ENCODE measurements at regions not wholly inside any gene's neighbourhood (a gene's known extent, or its start where the extent isn't known, plus 50 kb on each side); places are given as distances from the start of the nearest gene placed in this dataset.

DNA sequence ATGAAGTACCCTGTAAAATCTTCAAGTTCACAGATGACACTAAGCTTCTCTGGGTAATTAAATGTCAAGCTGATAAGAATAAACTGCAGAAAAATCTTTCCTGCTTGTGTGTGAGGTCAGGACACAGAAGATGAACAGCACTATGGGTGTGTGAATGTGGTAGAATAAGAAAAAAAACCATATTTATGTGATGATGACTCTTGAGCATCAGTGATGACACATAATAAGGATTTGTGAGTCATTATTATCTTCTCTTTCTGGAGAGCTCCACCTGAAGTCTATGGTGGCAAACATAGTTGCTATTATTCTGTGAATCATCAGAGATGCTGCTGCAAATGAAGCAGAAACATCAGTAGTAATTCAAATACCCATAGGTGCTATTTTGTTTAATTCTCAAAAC, 422.4 kb downstream of the DIPK2A start:
- H3K9me3 ChIP-seq, result peaks cover 0 to 13% (median 0%) of the 10 kb centered on the region in 3 donors
- H3K4me1 ChIP-seq, result no peaks in the 10 kb centered on the region
- no peaks in the 10 kb centered on the region for H3K36me3 ChIP-seq
- ATAC-seq, result no peak
- no peak overlapping the region for H3K27ac ChIP-seq
- no peak for TF ChIP-seq POLR2A (IDR thresholded peaks at IDR 0.05)
- no peak for TF ChIP-seq POLR2AphosphoS5 (IDR thresholded peaks at IDR 0.05)
- TF ChIP-seq, protein P1, sequence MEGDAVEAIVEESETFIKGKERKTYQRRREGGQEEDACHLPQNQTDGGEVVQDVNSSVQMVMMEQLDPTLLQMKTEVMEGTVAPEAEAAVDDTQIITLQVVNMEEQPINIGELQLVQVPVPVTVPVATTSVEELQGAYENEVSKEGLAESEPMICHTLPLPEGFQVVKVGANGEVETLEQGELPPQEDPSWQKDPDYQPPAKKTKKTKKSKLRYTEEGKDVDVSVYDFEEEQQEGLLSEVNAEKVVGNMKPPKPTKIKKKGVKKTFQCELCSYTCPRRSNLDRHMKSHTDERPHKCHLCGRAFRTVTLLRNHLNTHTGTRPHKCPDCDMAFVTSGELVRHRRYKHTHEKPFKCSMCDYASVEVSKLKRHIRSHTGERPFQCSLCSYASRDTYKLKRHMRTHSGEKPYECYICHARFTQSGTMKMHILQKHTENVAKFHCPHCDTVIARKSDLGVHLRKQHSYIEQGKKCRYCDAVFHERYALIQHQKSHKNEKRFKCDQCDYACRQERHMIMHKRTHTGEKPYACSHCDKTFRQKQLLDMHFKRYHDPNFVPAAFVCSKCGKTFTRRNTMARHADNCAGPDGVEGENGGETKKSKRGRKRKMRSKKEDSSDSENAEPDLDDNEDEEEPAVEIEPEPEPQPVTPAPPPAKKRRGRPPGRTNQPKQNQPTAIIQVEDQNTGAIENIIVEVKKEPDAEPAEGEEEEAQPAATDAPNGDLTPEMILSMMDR (IDR thresholded peaks at IDR 0.05), result no peak
- no peak for TF ChIP-seq EP300 (IDR thresholded peaks at IDR 0.05)
- H3K4me3 ChIP-seq, result no peak overlapping the region
- no peaks in the 10 kb centered on the region for H3K27me3 ChIP-seq

DNA sequence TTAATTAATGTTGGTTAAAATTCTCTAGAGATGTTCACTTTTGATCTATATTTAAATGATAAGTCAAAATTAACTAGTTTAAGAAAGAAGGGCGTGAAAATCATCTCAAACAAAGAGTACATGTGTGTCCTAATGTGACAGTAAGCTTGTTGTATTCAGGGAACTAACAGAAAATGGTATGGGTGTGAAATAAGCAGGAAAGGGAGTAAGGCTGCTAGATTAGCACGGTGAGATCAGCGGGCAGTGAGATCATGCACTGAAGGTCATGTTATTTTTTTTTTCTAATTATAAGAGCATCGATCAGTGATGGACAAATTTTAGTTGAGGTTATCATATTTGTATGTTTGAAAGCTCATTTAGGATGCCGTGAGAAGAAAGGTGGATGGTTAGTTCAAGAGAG, 430.8 kb downstream of the DIPK2A start:
- WGBS, 2 donors (ENCODE audit: low coverage in 1 of 2), result 80 to 89% methylated on average over 5 of the region's 5 CpGs
- TF ChIP-seq, protein P1 (IDR thresholded peaks at IDR 0.05), result no peak
- H3K27me3 ChIP-seq, result no peaks in the 10 kb centered on the region
- no peaks in the 10 kb centered on the region for H3K36me3 ChIP-seq
- H3K27ac ChIP-seq, result no peak overlapping the region
- H3K4me3 ChIP-seq, result no peak overlapping the region
- ATAC-seq, result no peak
- H3K4me1 ChIP-seq, result no peaks in the 10 kb centered on the region
- H3K9me3 ChIP-seq, result peaks cover 0 to 30% (median 0%) of the 10 kb centered on the region in 3 donors

DNA sequence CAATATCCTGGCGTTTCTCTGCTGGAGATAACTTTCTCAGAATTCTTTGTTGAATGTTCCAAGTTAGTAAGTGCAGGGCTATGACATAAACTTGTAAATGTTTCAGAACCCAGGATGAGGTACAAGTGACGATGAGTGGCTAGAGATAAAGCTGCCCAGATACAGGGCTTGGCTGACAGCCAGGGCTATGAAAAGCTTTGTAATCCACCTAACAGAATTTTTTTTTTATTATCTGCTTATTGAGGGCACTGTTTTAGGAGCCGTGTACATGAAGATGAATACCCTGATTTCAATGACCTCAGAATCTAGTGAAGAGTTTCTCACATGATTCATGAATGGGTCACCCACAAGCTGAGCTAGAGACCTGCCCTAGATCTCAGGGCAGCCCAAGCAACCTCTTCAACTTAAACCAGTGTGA, 431.4 kb downstream of the DIPK2A start:
- no peaks in the 10 kb centered on the region for H3K4me1 ChIP-seq
- no peak for ATAC-seq
- WGBS, 2 donors (ENCODE audit: low coverage in 1 of 2), result 26 to 29% methylated on average over 3 of the region's 3 CpGs
- peaks cover 0 to 29% (median 0%) of the 10 kb centered on the region in 3 donors for H3K9me3 ChIP-seq
- no peaks in the 10 kb centered on the region for H3K27me3 ChIP-seq
- no peak overlapping the region for H3K4me3 ChIP-seq
- TF ChIP-seq, protein P1 (IDR thresholded peaks at IDR 0.05), result no peak
- TF ChIP-seq POLR2AphosphoS5 (IDR thresholded peaks at IDR 0.05), result no peak
- TF ChIP-seq POLR2A (IDR thresholded peaks at IDR 0.05), result no peak
- no peak for TF ChIP-seq EP300 (IDR thresholded peaks at IDR 0.05)
- H3K27ac ChIP-seq, result no peak overlapping the region
- no peaks in the 10 kb centered on the region for H3K36me3 ChIP-seq

DNA sequence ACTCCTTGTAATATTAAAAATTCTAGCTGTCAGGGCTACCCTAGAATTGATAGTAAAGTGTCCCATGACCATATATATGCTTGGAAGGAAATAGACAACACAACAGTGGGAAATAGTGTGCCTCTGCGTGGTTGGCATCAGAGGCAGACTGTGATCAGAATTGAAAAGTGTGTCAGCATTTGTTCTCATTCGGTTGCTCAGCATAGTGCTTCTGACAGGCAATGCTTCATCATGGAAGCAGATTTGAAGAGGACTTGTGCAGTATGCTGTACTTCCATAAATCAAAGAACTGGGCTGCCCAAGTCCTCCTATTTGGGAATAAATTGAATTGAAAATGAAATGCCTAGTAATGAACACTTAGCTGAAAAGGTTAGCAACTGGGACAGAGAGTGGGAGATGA, 435.7 kb downstream of the DIPK2A start:
- H3K27me3 ChIP-seq, result no peaks in the 10 kb centered on the region
- H3K4me1 ChIP-seq, result no peaks in the 10 kb centered on the region
- WGBS, 2 donors (ENCODE audit: low coverage in 1 of 2), result 100% methylated on average over 2 of the region's 2 CpGs; no CpG with 5 or more reads in 1 of the 2 donors
- no peaks in the 10 kb centered on the region for H3K36me3 ChIP-seq
- H3K27ac ChIP-seq, result no peak overlapping the region
- no peak overlapping the region for H3K4me3 ChIP-seq
- no peak for TF ChIP-seq EP300 (IDR thresholded peaks at IDR 0.05)
- TF ChIP-seq POLR2A (IDR thresholded peaks at IDR 0.05), result no peak
- no peak for TF ChIP-seq POLR2AphosphoS5 (IDR thresholded peaks at IDR 0.05)
- TF ChIP-seq, protein P1 (IDR thresholded peaks at IDR 0.05), result no peak
- no peaks in the 10 kb centered on the region for H3K9me3 ChIP-seq
- ATAC-seq, result no peak

DNA sequence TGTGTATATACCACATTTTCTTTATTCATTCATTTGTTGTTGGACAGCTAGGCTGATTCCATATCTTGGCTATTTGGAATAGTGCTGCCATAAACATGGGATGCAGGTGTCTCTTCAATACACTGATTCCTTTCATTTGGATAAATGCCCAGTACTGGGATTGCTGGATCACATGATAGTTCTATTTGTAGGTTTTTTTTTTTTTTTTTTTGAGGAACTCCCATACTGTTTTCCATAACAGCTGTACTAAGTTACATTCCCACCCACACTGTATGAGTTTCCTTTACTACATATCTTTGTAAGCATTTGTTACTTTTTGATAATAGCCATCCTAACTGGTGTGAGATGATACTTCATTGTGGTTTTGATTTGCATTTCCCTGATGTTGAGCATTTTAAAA, 437.7 kb downstream of the DIPK2A start:
- TF ChIP-seq POLR2A (IDR thresholded peaks at IDR 0.05), result no peak
- no peak for TF ChIP-seq EP300 (IDR thresholded peaks at IDR 0.05)
- TF ChIP-seq, protein P1 (IDR thresholded peaks at IDR 0.05), result no peak
- no peak for TF ChIP-seq POLR2AphosphoS5 (IDR thresholded peaks at IDR 0.05)
- no peak overlapping the region for H3K4me3 ChIP-seq
- ATAC-seq, result no peak
- no peaks in the 10 kb centered on the region for H3K9me3 ChIP-seq
- H3K36me3 ChIP-seq, result no peaks in the 10 kb centered on the region
- no peaks in the 10 kb centered on the region for H3K4me1 ChIP-seq
- no peak overlapping the region for H3K27ac ChIP-seq
- H3K27me3 ChIP-seq, result no peaks in the 10 kb centered on the region
